ENCODE measurements at regions not wholly inside any gene's neighbourhood (a gene's known extent, or its start where the extent isn't known, plus 50 kb on each side); places are given as distances from the start of the nearest gene placed in this dataset.
"Not testable (repeated sequence)": the region's sequence is repeated elsewhere in the genome, so short reads cannot be mapped to it uniquely, and the experiment has no call there.

- DNase-seq, result no peak
Measured at GRCh38 chr2:215664847-215665525, 229.1 kb upstream of the FN1 start.

- DNase-seq, result no peak
Measured at GRCh38 chr2:215662715-215663114, 226.8 kb upstream of the FN1 start.

- no peak for DNase-seq
Measured at GRCh38 chr2:215660687-215661086, 224.8 kb upstream of the FN1 start.

- DNase-seq, result no peak
Measured at GRCh38 chr2:215659650-215660049, 223.8 kb upstream of the FN1 start.

GRCh38 chr2:215658635-215659305, 222.9 kb upstream of the FN1 start:
- no peak for DNase-seq

GRCh38 chr2:215657844-215658243, 222.0 kb upstream of the FN1 start:
- no peak for DNase-seq

GRCh38 chr2:215654148-215654819, 218.4 kb upstream of the FN1 start:
- peak; percentile 89 for DNase-seq

GRCh38 chr2:215653344-215654030, 217.6 kb upstream of the FN1 start:
- no peak for DNase-seq

- no peak for DNase-seq
Measured at GRCh38 chr2:215652388-215652787, 216.5 kb upstream of the FN1 start.

- no peak for DNase-seq
Measured at GRCh38 chr2:215651412-215651811, 215.5 kb upstream of the FN1 start.

GRCh38 chr2:215644233-215644897, 208.5 kb upstream of the FN1 start:
- peak; percentile 87 for DNase-seq

- DNase-seq, result no peak
Measured at GRCh38 chr2:215638687-215639086, 202.8 kb upstream of the FN1 start.

- no peak for DNase-seq
Measured at GRCh38 chr2:215637651-215638050, 201.8 kb upstream of the FN1 start.

GRCh38 chr2:215636816-215637215, 200.9 kb upstream of the FN1 start:
- DNase-seq, result no peak

GRCh38 chr2:215635788-215636139, 199.9 kb upstream of the FN1 start:
- no peak for DNase-seq

- no peak for DNase-seq
Measured at GRCh38 chr2:215635071-215635787, 199.4 kb upstream of the FN1 start.

GRCh38 chr2:215633360-215633759, 197.5 kb upstream of the FN1 start:
- DNase-seq, result no peak

GRCh38 chr2:215631696-215632095, 195.8 kb upstream of the FN1 start:
- DNase-seq, result no peak

- DNase-seq, result not testable (repeated sequence)
Measured at GRCh38 chr2:215630796-215631195, 194.9 kb upstream of the FN1 start.

GRCh38 chr2:215627771-215628170, 191.9 kb upstream of the FN1 start:
- no peak for DNase-seq

- DNase-seq, result no peak
Measured at GRCh38 chr2:215626812-215627281, 191.0 kb upstream of the FN1 start.

Measured in muscle of arm (tissue), 1 donor.